IMR-90 (cell line): ENCODE measurements at regions not wholly inside any gene's neighbourhood (a gene's known extent, or its start where the extent isn't known, plus 50 kb on each side); places are given as distances from the start of the nearest gene placed in this dataset.

Source experiments
- ATAC-seq: fragments of 200-7000 bp; cut with Tn5 transposase; 2 replicates; pipeline ENCODE4 v1.9.1; 2020; ENCODE audit warnings: low read depth, mild to moderate bottlenecking, moderate library complexity
- BruUV-seq: library from RNA; stranded (reverse); fragments of 400-500 nt; replicated peaks from 2 replicates; lab custom pipeline; 2021; lab: Mats Ljungman, UMichigan
- CTCF ChIA-PET: fragments of 300-600 bp; formaldehyde crosslinking; extraction: SDS; loops from one replicate; lab custom pipeline; 2021; ENCODE audit warnings: antibody characterized with exemption; lab: Yijun Ruan, JAX
- POLR2A ChIA-PET: fragments of 300-600 bp; sonication (Branson Sonifier 250); formaldehyde crosslinking; loops from one replicate; lab custom pipeline; 2022; ENCODE audit warnings: antibody characterized with exemption; ENCODE audit not compliant: unreplicated experiment; lab: Charles Lee
- DNase-seq: peaks from one replicate; pipeline ENCODE4 v3.0.0; 2013
- H2AFZ ChIP-seq: replicated peaks from 2 replicates; pipeline ENCODE3; 2013; ENCODE audit warnings: low read length, mild to moderate bottlenecking; ENCODE audit not compliant: poor library complexity
- H2AK5ac ChIP-seq: 2 replicates; pipeline ENCODE4 v1.6.1; 2013; ENCODE audit warnings: low read depth, low read length, inconsistent platforms
- H2AK9ac ChIP-seq: replicated peaks from 2 replicates; pipeline ENCODE3; 2013; ENCODE audit warnings: mild to moderate bottlenecking, low read depth, low read length, moderate library complexity; ENCODE audit not compliant: poor library complexity
- H2BK120ac ChIP-seq: 2 replicates; pipeline ENCODE4 v1.6.1; 2013; ENCODE audit warnings: low read depth, low read length, inconsistent platforms
- H2BK15ac ChIP-seq: 3 replicates; pipeline ENCODE4 v1.6.1; 2013; ENCODE audit warnings: low read depth, low read length, inconsistent platforms
- H2BK20ac ChIP-seq: 2 replicates; pipeline ENCODE4 v1.6.1; 2013; ENCODE audit warnings: low read depth, mild to moderate bottlenecking, inconsistent platforms, low read length, moderate library complexity
- H2BK5ac ChIP-seq: 2 replicates; pipeline ENCODE4 v1.6.1; 2013; ENCODE audit warnings: mild to moderate bottlenecking, low read depth, low read length, inconsistent platforms; ENCODE audit not compliant: poor library complexity, severe bottlenecking
- H3K14ac ChIP-seq: replicated peaks from 2 replicates; pipeline ENCODE4 v1.6.1; 2013; ENCODE audit warnings: low read depth, low read length, inconsistent platforms
- H3K18ac ChIP-seq: 2 replicates; pipeline ENCODE4 v1.6.1; 2013; ENCODE audit warnings: low read depth, low read length, control low read depth
- H3K23ac ChIP-seq: 2 replicates; pipeline ENCODE4 v1.6.1; 2013; ENCODE audit warnings: low read depth, low read length, inconsistent platforms
- H3K27ac ChIP-seq: 2 replicates; pipeline ENCODE4 v1.5.1; 2013; ENCODE audit warnings: mild to moderate bottlenecking, control low read depth, low read length; ENCODE audit not compliant: insufficient read depth
- H3K27me3 ChIP-seq: 2 replicates; pipeline ENCODE4 v1.6.1; 2013; ENCODE audit warnings: low read length; ENCODE audit not compliant: control insufficient read depth, insufficient read depth
- H3K36me3 ChIP-seq: 2 replicates; pipeline ENCODE4 v1.6.1; 2013; ENCODE audit warnings: low read length, mixed read lengths; ENCODE audit not compliant: control insufficient read depth, insufficient read depth
- H3K4ac ChIP-seq: 2 replicates; pipeline ENCODE4 v1.6.1; 2013; ENCODE audit warnings: low read depth, low read length, inconsistent platforms
- H3K4me1 ChIP-seq: 2 replicates; pipeline ENCODE4 v1.6.1; 2013; ENCODE audit warnings: low read length, mixed read lengths; ENCODE audit not compliant: control insufficient read depth, insufficient read depth
- H3K4me2 ChIP-seq: 2 replicates; pipeline ENCODE4 v1.6.1; 2013; ENCODE audit warnings: low read depth, mild to moderate bottlenecking, control low read depth, low read length, moderate library complexity
- H3K4me3 ChIP-seq: 2 replicates; pipeline ENCODE4 v1.5.1; 2013; ENCODE audit warnings: low read depth, mild to moderate bottlenecking, control low read depth, low read length, moderate library complexity; ENCODE audit not compliant: insufficient read depth
- H3K56ac ChIP-seq: 2 replicates; pipeline ENCODE4 v1.6.1; 2013; ENCODE audit warnings: low read length, inconsistent platforms; ENCODE audit not compliant: insufficient read depth; ENCODE audit errors: extremely low read depth
- H3K79me1 ChIP-seq, 2 experiments: 2 replicates each; pipeline ENCODE4 v1.6.1; 2013; ENCODE audit warnings: low read length in 2 of 2, inconsistent platforms in 1 of 2, low read depth in 1 of 2
- H3K9ac ChIP-seq: 2 replicates; pipeline ENCODE4 v1.6.1; 2013; ENCODE audit warnings: low read depth, low read length, control low read depth
- H3K9me1 ChIP-seq: 2 replicates; pipeline ENCODE4 v1.6.1; 2013; ENCODE audit warnings: low read length, inconsistent platforms; ENCODE audit not compliant: insufficient read depth
- H3K9me3 ChIP-seq: 2 replicates; pipeline ENCODE4 v1.6.1; 2013; ENCODE audit warnings: low read length; ENCODE audit not compliant: control insufficient read depth, insufficient read depth
- H4K20me1 ChIP-seq: 2 replicates; pipeline ENCODE4 v1.6.1; 2013; ENCODE audit warnings: low read length, inconsistent platforms; ENCODE audit not compliant: insufficient read depth
- H4K5ac ChIP-seq: 2 replicates; pipeline ENCODE4 v1.6.1; 2013; ENCODE audit warnings: mild to moderate bottlenecking, low read depth, low read length, control low read depth
- H4K8ac ChIP-seq, 2 experiments: 2 replicates each; pipeline ENCODE4 v1.6.1; 2013; ENCODE audit warnings: low read depth in 2 of 2, low read length in 2 of 2, control low read depth in 1 of 2, inconsistent platforms in 1 of 2
- H4K91ac ChIP-seq: 2 replicates; pipeline ENCODE4 v1.6.1; 2013; ENCODE audit warnings: low read depth, low read length, inconsistent platforms; ENCODE audit not compliant: insufficient read depth
- BHLHE40 ChIP-seq: fragments of 150-350 bp; IDR thresholded peaks from 2 replicates; pipeline ENCODE4 v1.6.1; 2016; ENCODE audit warnings: mild to moderate bottlenecking, low read depth, low read length
- CEBPB ChIP-seq: IDR thresholded peaks from 2 replicates; pipeline ENCODE4 v1.6.1; 2012; ENCODE audit warnings: low read depth, low read length, improper control_type of control experiment
- ELK1 ChIP-seq: fragments of 150-350 bp; IDR thresholded peaks from 2 replicates; pipeline ENCODE4 v1.6.1; 2016; ENCODE audit warnings: low read depth, mild to moderate bottlenecking, low read length, moderate library complexity, borderline replicate concordance
- MAZ ChIP-seq: IDR thresholded peaks from 2 replicates; pipeline ENCODE4 v1.6.1; 2012; ENCODE audit warnings: low read depth, mild to moderate bottlenecking, low read length, improper control_type of control experiment, moderate library complexity, borderline replicate concordance
- MXI1 ChIP-seq: IDR thresholded peaks from 2 replicates; pipeline ENCODE4 v1.6.1; 2012; ENCODE audit warnings: low read depth, mild to moderate bottlenecking, low read length, moderate library complexity, borderline replicate concordance
- POLR2A ChIP-seq: IDR thresholded peaks from 2 replicates; pipeline ENCODE4 v1.6.1; 2012; ENCODE audit warnings: mild to moderate bottlenecking, low read depth, low read length
- RCOR1 ChIP-seq: IDR thresholded peaks from 2 replicates; pipeline ENCODE4 v1.6.1; 2012; ENCODE audit warnings: mild to moderate bottlenecking, low read length, improper control_type of control experiment; ENCODE audit not compliant: insufficient replicate concordance
- SMC3 ChIP-seq: fragments of 150-350 bp; IDR thresholded peaks from 2 replicates; pipeline ENCODE4 v1.6.1; 2016; ENCODE audit warnings: low read depth, mild to moderate bottlenecking, antibody characterized with exemption, low read length, moderate library complexity
- WGBS, 2 experiments: methylation state at CpG; one replicate each; pipeline versions ENCODE4 v1.1.5 to v1.1.7; 2013; ENCODE audit warnings: missing lambda C conversion rate in 2 of 2; ENCODE audit not compliant: insufficient read length in 1 of 2; ENCODE audit errors: extremely low coverage in 2 of 2; 5-methylcytosine and 5-hydroxymethylcytosine counted together
- dilution Hi-C: fragments of 300-500 bp; cut with HindIII; formaldehyde crosslinking; loops from one replicate; pipeline ENCODE4 v1.14.3; 2018; ENCODE audit warnings: low sequenced_read_pairs; ENCODE audit not compliant: unreplicated experiment
- in situ Hi-C: fragments of 300-500 bp; cut with MboI; formaldehyde crosslinking; loops from 3 replicates; pipeline ENCODE4 v1.14.3; 2019; ENCODE audit warnings: low sequenced_read_pairs, inconsistent platforms, mixed read lengths
- intact Hi-C: fragments of 100-400 bp; cut with micrococcal nuclease; formaldehyde crosslinking; loops from 2 replicates; pipeline ENCODE4 v1.10.0; 2022

DNA sequence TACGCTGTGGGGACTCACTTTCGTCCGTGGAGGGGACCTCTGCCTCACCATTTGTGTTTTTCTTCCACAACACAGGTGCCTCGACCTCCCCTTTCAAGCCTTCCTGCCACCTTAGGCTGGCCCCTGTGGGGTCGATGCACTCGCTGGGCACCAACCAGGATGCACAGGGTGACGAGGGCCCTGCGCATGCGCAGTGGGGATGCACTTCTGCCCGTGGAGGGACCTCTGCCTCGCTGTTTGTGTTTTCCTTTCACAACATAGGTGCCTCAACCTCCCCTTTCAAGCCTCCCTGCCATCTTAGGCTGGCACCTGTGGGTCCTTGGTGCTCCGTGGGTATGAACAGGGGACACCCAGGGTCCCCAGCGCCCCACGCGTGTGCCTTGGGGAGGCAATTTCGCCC lies 356.8 kb downstream of the ALG10 start:
- ATAC-seq (no peak), DNase-seq (no peak)
- Histone ChIP-seq H3K9ac (no peak overlapping the region), H3K23ac (no peak overlapping the region), H3K9me3 (peaks cover 38% of the 10 kb centered on the region), H2BK15ac (no peak overlapping the region), H2BK120ac (no peak overlapping the region), H3K27ac (no peak overlapping the region), H3K4me2 (no peak overlapping the region), H3K4ac (no peak overlapping the region), H3K56ac (no peak overlapping the region), H3K4me3 (no peak overlapping the region), H3K79me1 (no peaks in the 10 kb centered on the region), H3K14ac (no peak overlapping the region), H4K8ac (no peak overlapping the region), H3K4me1 (no peaks in the 10 kb centered on the region), H2AFZ (no peak overlapping the region), H4K20me1 (no peaks in the 10 kb centered on the region), H3K27me3 (no peaks in the 10 kb centered on the region), H3K9me1 (no peaks in the 10 kb centered on the region), H2AK9ac (no peak overlapping the region), H2BK20ac (no peak overlapping the region), H4K5ac (no peak overlapping the region), H2AK5ac (no peak overlapping the region), H4K91ac (no peak overlapping the region), H3K18ac (no peak overlapping the region), H3K36me3 (no peaks in the 10 kb centered on the region), H2BK5ac (no peak overlapping the region)
- CTCF ChIA-PET = no interaction called here
- in situ Hi-C loops (no loop called here), intact Hi-C loops (no loop called here), dilution Hi-C loops (no loop called here)
- 49% methylated on average over 8 of the region's 16 CpGs; no CpG with 5 or more reads in 1 of the 2 experiments for WGBS, 2 experiments
- TF ChIP-seq MAZ (no peak), ELK1 (no peak), CEBPB (no peak), BHLHE40 (no peak), RCOR1 (no peak), SMC3 (no peak), POLR2A (no peak), MXI1 (no peak)
- no TSS peak for BruUV-seq
- POLR2A ChIA-PET = no interaction called here
